Colonic mucosa (tissue), 4 donors: ENCODE measurements at regions not wholly inside any gene's neighbourhood (a gene's known extent, or its start where the extent isn't known, plus 50 kb on each side); places are given as distances from the start of the nearest gene placed in this dataset.
"Not testable (repeated sequence)": the region's sequence is repeated elsewhere in the genome, so short reads cannot be mapped to it uniquely, and the experiment has no call there.

Source experiments
- DNase-seq: peaks from one replicate; pipeline ENCODE4 v3.0.0-alpha.2; 2020
- H3K27ac ChIP-seq: fragments of 200-600 bp; one replicate; pipeline ENCODE4 v1.8.0; 2021
- H3K27me3 ChIP-seq: fragments of 200-600 bp; one replicate; pipeline ENCODE4 v1.8.0; 2021
- H3K36me3 ChIP-seq: fragments of 200-600 bp; one replicate; pipeline ENCODE4 v1.8.0; 2021
- H3K4me1 ChIP-seq: fragments of 200-600 bp; one replicate; pipeline ENCODE4 v1.8.0; 2021; ENCODE audit warnings: mild to moderate bottlenecking
- H3K4me3 ChIP-seq: fragments of 200-600 bp; one replicate; pipeline ENCODE4 v1.8.0; 2021
- H3K9ac ChIP-seq, 2 donors: one replicate each; pipeline ENCODE4 v1.7.0; 2013; ENCODE audit warnings: control low read depth in 2 of 2, low read depth in 2 of 2, low read length in 2 of 2
- H3K9me3 ChIP-seq: fragments of 200-600 bp; one replicate; pipeline ENCODE4 v1.8.0; 2021
- CTCF ChIP-seq: fragments of 200-600 bp; IDR thresholded peaks from one replicate; pipeline ENCODE4 v1.8.0; 2022; ENCODE audit warnings: antibody characterized with exemption, mild to moderate bottlenecking
- intact Hi-C: fragments of 100-400 bp; cut with DNase I; formaldehyde crosslinking; loops from one replicate; pipeline ENCODE4 v1.14.1; 2022
- donor health status: healthy.
- donor health status: DM: no; HTN: no; CAD: no.
- donor health status: DM: no; HTN: no; CAD: no.

GRCh38 chr9:65423691-65424436 lies 138.9 kb upstream of the FOXD4L5 start:
- H3K9me3 ChIP-seq, H3K27ac ChIP-seq, H3K27me3 ChIP-seq, H3K4me1 ChIP-seq, H3K9ac ChIP-seq, intact Hi-C loops, H3K4me3 ChIP-seq, H3K36me3 ChIP-seq, DNase-seq: not testable (repeated sequence)

- H3K27ac ChIP-seq, DNase-seq, intact Hi-C loops, H3K4me1 ChIP-seq, H3K9me3 ChIP-seq, H3K27me3 ChIP-seq, H3K9ac ChIP-seq, H3K36me3 ChIP-seq, H3K4me3 ChIP-seq: not testable (repeated sequence)
These were observed 138.1 kb upstream of the FOXD4L5 start for GRCh38 chr9:65422966-65423690.

- intact Hi-C loops, H3K9me3 ChIP-seq, H3K4me1 ChIP-seq: not testable (repeated sequence)
These were observed 136.5 kb upstream of the FOXD4L5 start for GRCh38 chr9:65421486-65421885.

GRCh38 chr9:65420771-65421170 lies 135.8 kb upstream of the FOXD4L5 start:
- H3K4me3 ChIP-seq, result no peak overlapping the region
- H3K9me3 ChIP-seq, result no peaks in the 10 kb centered on the region
- H3K9ac ChIP-seq, result no peak overlapping the region
- no peak for TF ChIP-seq CTCF
- no peaks in the 10 kb centered on the region for H3K36me3 ChIP-seq
- no peaks in the 10 kb centered on the region for H3K4me1 ChIP-seq
- no peak overlapping the region for H3K27ac ChIP-seq
- intact Hi-C loops, result no loop called here
- no peak for DNase-seq
- no peaks in the 10 kb centered on the region for H3K27me3 ChIP-seq

More at GRCh38 chr9:65421486-65421885, 136.5 kb upstream of the FOXD4L5 start:
- not testable (repeated sequence) for H3K9ac ChIP-seq, H3K27ac ChIP-seq, H3K27me3 ChIP-seq, H3K36me3 ChIP-seq, H3K4me3 ChIP-seq, DNase-seq

- H3K9ac ChIP-seq, intact Hi-C loops, DNase-seq, H3K9me3 ChIP-seq, H3K36me3 ChIP-seq, H3K27ac ChIP-seq, H3K4me3 ChIP-seq, H3K4me1 ChIP-seq, H3K27me3 ChIP-seq: not testable (repeated sequence)
These were observed 134.0 kb upstream of the FOXD4L5 start for GRCh38 chr9:65418966-65419365.

GRCh38 chr9:65416948-65417347 lies 131.9 kb upstream of the FOXD4L5 start:
- H3K4me1 ChIP-seq, H3K9ac ChIP-seq, DNase-seq, H3K36me3 ChIP-seq, H3K27ac ChIP-seq, H3K27me3 ChIP-seq, intact Hi-C loops, H3K9me3 ChIP-seq, H3K4me3 ChIP-seq: not testable (repeated sequence)

GRCh38 chr9:65414249-65414648 lies 129.2 kb upstream of the FOXD4L5 start:
- DNase-seq, H3K4me1 ChIP-seq, intact Hi-C loops, H3K36me3 ChIP-seq, H3K27me3 ChIP-seq, H3K9ac ChIP-seq, H3K27ac ChIP-seq, H3K9me3 ChIP-seq, H3K4me3 ChIP-seq: not testable (repeated sequence)

GRCh38 chr9:65413371-65413770 lies 128.4 kb upstream of the FOXD4L5 start:
- DNase-seq, H3K27me3 ChIP-seq, H3K36me3 ChIP-seq, H3K9ac ChIP-seq, intact Hi-C loops, H3K27ac ChIP-seq, H3K4me1 ChIP-seq, H3K9me3 ChIP-seq, H3K4me3 ChIP-seq: not testable (repeated sequence)

GRCh38 chr9:65411901-65412300 lies 126.9 kb upstream of the FOXD4L5 start:
- Histone ChIP-seq H3K4me3 (no peak overlapping the region), H3K4me1 (no peaks in the 10 kb centered on the region), H3K27ac (no peak overlapping the region), H3K27me3 (no peaks in the 10 kb centered on the region), H3K9me3 (no peaks in the 10 kb centered on the region), H3K36me3 (no peaks in the 10 kb centered on the region), H3K9ac (no peak overlapping the region)
- intact Hi-C loops, result no loop called here
- TF ChIP-seq CTCF, result no peak
- DNase-seq, result no peak
